Duodenal mucosa (tissue), 2 donors: ENCODE measurements at regions not wholly inside any gene's neighbourhood (a gene's known extent, or its start where the extent isn't known, plus 50 kb on each side); places are given as distances from the start of the nearest gene placed in this dataset.

Experiments
- H3K27ac ChIP-seq: one replicate; pipeline ENCODE4 v1.7.0; 2013; ENCODE audit warnings: low read depth, low read length
- H3K27me3 ChIP-seq, 2 donors: one replicate each; pipeline ENCODE4 v1.7.0; 2013; ENCODE audit warnings: low read length in 2 of 2, control low read depth in 1 of 2; ENCODE audit not compliant: insufficient read depth in 2 of 2, control insufficient read depth in 1 of 2
- H3K36me3 ChIP-seq, 2 donors: one replicate each; pipeline ENCODE4 v1.7.0; 2013; ENCODE audit warnings: low read length in 2 of 2, control low read depth in 1 of 2; ENCODE audit not compliant: insufficient read depth in 2 of 2, control insufficient read depth in 1 of 2
- H3K4me1 ChIP-seq, 2 donors: one replicate each; pipeline ENCODE4 v1.7.0; 2013; ENCODE audit warnings: low read length in 2 of 2, control low read depth in 1 of 2; ENCODE audit not compliant: insufficient read depth in 2 of 2, control insufficient read depth in 1 of 2
- H3K4me3 ChIP-seq, 2 donors: one replicate each; pipeline ENCODE4 v1.7.0; 2013; ENCODE audit warnings: low read length in 2 of 2, low read depth in 1 of 2
- H3K9ac ChIP-seq, 2 donors: one replicate each; pipeline ENCODE4 v1.7.0; 2013; ENCODE audit warnings: low read length in 2 of 2, low read depth in 1 of 2
- H3K9me3 ChIP-seq, 2 donors: one replicate each; pipeline ENCODE4 v1.7.0; 2013; ENCODE audit warnings: low read length in 2 of 2, control low read depth in 1 of 2; ENCODE audit not compliant: control insufficient read depth in 1 of 2

DNA sequence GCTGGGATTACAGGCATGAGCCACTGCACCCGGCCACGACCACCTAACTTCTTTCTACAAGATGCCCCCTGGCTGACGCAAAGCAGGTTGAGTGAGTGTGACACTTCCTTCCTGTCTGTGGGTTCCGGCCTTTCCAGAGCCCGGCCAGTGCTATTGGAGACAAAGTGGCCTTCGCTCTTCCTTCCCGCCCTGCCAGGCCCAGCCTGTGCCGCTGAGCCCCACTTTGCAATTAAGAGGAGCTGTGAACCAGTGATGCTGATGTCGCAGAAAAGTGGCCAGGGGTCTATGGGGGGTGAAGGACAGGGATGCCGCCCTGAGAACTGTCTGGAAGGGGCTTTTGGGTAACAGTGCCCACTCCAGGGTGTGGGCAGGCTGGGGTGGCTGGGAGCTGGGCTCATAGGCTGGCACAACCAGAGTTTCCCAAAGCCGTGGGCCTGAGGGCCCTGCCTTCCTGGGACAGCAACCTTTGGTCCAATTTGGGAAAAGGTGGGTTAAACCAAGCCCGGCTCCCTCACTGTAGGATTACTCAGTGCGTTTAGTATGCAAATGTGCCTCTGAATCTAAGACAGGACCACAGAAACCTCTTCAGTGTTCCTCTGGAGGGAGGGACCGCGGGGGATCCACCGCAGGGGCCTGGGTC is 174.9 kb downstream of the SEC14L1 start:
- Histone ChIP-seq H3K9ac (no peak overlapping the region), H3K9me3 (no peaks in the 10 kb centered on the region), H3K4me3 (no peak overlapping the region), H3K4me1 (peaks cover 39 to 43% of the 10 kb centered on the region in 2 donors), H3K27me3 (no peaks in the 10 kb centered on the region), H3K27ac (no peak overlapping the region), H3K36me3 (peaks cover 0 to 5% of the 10 kb centered on the region in 2 donors)

DNA sequence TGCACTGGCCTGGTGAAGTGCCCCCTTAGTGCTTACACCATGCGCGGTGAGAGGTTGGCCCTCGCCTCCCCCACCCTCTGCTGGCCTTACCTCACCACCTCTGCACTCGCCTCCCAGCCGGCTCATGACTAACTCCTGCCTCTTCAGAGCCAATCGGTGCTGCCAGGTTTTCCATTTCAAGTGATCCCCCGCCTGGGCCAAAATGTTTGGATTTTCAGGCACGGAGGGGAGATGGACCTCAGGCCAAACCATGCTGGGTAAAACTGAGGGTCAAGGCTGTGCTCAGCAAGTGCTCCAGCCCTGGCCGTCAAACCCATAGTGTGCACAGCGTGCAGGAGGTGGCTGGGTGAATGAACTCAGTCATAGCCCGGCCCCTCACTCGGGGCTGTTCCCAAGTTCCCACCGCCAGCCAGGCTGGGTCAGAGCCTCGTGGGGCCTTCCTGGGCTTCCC is 175.4 kb downstream of the SEC14L1 start:
- Histone ChIP-seq H3K9me3 (no peaks in the 10 kb centered on the region), H3K27ac (no peak overlapping the region), H3K27me3 (no peaks in the 10 kb centered on the region), H3K4me1 (peaks cover 44 to 46% of the 10 kb centered on the region in 2 donors), H3K9ac (no peak overlapping the region), H3K36me3 (peaks cover 0 to 5% of the 10 kb centered on the region in 2 donors), H3K4me3 (no peak overlapping the region)

DNA sequence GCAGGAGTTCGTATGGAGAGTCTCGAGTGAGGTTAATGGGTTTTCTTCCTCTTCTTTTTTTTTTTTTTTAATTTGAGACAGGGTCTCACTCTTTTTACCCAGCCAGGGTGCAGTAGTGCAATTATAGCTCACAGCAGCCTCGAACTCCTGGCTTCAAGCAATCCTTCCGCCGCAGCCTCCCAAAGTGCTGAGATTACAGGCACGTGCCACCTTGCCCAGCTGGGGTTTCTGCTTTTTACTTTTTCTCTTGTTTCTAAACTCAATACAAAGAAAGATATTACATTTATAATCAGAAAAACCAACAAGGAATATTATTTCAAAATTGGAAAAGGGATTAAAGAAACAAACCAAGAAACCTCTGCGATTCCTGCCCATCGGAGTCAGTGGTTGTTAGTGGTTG is 175.9 kb downstream of the SEC14L1 start:
- Histone ChIP-seq H3K9me3 (no peaks in the 10 kb centered on the region), H3K4me3 (no peak overlapping the region), H3K9ac (no peak overlapping the region), H3K36me3 (peaks cover 0 to 5% of the 10 kb centered on the region in 2 donors), H3K4me1 (peaks cover 44% of the 10 kb centered on the region in 2 donors), H3K27me3 (no peaks in the 10 kb centered on the region), H3K27ac (no peak overlapping the region)

DNA sequence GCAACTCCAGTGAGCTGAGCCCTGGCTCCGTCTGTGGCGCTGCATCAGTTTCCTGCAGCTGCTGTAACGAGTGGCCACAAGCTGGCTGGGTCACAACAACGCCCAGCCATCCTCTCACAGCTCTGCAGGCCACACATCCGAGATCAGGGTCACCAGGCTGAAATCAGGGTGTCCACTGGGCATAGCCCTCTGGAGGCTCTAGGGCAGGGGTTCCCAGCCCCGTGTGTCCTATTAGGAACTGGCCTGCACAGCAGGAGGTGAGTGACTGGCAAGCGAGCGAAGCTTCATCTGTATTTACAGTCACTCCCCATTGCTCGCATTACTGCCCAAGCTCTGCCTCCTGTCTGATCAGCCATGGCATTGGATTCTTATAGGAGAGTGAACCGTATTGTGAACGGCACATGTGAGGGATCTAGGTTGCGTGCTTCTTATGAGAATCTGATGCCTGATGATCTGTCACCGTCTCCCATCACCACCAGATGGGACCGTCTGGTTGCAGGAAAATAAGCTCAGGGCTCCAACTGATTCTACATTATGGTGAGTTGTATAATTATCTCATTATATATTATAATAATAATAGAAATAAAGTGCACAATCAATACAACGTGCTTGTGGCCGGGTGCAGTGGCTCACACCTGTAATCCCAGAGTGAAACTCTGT is 176.5 kb downstream of the SEC14L1 start:
- no peak overlapping the region for H3K4me3 ChIP-seq
- no peak overlapping the region for H3K27ac ChIP-seq
- no peaks in the 10 kb centered on the region for H3K9me3 ChIP-seq
- H3K36me3 ChIP-seq = no peaks in the 10 kb centered on the region
- no peak overlapping the region for H3K9ac ChIP-seq
- H3K27me3 ChIP-seq = no peaks in the 10 kb centered on the region
- H3K4me1 ChIP-seq = peaks cover 44 to 46% of the 10 kb centered on the region in 2 donors

DNA sequence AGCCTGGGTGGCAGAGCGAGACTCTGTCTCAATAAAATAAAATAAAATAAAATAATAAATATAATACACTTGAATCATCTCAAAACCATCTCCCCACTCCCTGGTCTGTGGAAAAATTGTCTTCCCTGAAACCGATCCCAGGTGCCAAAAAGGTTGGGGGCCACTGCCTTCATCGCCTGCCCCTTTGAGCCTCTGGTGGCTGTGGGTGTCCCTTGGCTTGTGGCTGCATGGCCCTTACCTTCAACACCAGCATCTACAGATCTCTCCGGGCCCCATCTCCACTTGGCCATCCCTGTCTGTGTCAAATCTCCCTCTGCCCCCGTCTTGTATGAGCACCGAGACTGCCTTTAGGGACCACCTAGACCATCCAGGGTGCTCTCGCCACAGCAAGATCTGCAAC is 177.3 kb downstream of the SEC14L1 start:
- Histone ChIP-seq H3K27ac (no peak overlapping the region), H3K4me1 (peaks cover 49 to 50% of the 10 kb centered on the region in 2 donors), H3K4me3 (no peak overlapping the region), H3K9ac (no peak overlapping the region), H3K27me3 (no peaks in the 10 kb centered on the region), H3K9me3 (no peaks in the 10 kb centered on the region), H3K36me3 (no peaks in the 10 kb centered on the region)

DNA sequence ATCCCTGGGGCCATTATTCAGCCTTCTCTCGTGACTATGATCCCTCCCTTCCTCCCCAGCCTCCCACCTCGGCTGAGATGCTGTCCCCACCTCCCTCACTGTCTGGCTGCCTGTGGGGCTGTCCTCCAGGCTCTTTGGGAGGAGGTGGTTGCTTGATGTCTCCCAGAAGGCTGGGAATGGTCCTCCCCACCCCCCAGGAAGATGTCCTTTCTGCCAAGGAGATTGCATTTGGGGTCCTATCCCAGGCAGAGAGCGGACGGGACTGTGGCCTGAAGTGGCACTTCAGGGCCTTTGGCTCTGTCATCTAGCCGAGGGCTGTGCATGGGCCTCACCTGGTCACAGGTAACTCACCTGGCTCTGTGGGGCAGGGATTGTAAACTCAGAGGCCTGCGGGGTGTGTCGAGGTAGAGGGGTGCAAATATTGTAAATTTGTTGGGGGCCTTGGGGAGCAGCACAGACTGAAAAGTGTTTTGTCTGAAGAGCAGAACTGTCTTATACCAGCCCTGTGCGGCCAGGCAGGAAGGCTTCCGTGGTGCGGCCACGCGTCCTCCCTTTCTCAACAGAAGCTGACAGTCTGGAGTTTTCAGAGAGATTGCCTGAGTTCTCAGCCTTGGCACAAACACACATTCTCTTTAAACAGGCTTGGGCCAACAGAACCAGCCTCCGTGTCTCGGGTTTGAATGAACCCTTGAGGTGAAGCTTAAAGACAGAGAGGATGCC is 177.9 kb downstream of the SEC14L1 start:
- H3K9me3 ChIP-seq = no peaks in the 10 kb centered on the region
- peak overlapping the region; percentile 76 to 86 for H3K4me3 ChIP-seq
- H3K36me3 ChIP-seq = no peaks in the 10 kb centered on the region
- peak overlapping the region; percentile 78 to 82 for H3K9ac ChIP-seq
- peaks cover 50% of the 10 kb centered on the region in 2 donors for H3K4me1 ChIP-seq
- H3K27me3 ChIP-seq = no peaks in the 10 kb centered on the region
- peak overlapping the region; percentile 84 for H3K27ac ChIP-seq

DNA sequence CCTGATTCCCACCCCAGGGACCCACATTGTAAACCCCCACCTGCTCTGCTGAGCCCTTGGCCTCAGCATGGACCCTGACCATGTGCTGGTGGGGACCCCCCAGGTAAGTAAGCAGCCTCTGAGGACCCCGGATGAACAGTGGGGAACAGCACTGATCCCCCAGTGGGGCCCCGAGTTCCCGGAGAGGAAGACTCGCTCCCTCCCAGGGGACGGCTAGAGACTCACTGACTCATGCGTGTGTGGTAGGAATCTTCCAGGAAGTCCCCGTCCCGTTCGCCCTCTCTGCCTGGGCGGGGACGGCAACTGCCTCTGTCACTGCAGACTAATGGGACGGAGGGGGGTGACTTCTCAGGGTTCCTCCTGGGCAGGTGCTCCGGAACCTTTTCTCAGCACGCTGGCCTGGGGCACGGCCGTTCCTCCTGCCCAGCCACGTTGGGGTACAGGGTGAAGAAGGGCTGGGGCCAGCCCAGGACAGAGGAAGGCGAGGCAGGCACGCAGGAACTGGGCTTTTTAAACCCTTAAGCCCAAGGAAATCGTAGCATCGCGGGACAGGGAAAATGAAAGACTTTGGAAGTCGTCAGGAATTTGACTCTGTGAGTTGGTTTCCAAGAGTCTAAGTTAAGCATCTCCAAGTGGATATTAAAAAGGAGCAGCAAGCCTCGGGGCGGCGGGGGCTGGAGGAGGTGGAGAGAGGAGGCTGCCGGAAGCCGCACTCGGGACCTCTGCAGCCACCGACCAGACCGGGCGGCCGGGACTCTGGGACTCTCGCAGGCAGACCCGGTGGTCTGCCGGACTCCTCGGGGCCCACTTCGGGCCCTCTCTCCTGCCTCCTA is 178.7 kb downstream of the SEC14L1 start:
- H3K27me3 ChIP-seq = no peaks in the 10 kb centered on the region
- no peaks in the 10 kb centered on the region for H3K36me3 ChIP-seq
- H3K4me1 ChIP-seq = peaks cover 58% of the 10 kb centered on the region in 2 donors
- peak overlapping the region; percentile 76 to 86 for H3K4me3 ChIP-seq
- H3K9ac ChIP-seq = peak overlapping the region; percentile 78 to 82
- no peaks in the 10 kb centered on the region for H3K9me3 ChIP-seq
- H3K27ac ChIP-seq = peak overlapping the region; percentile 84

DNA sequence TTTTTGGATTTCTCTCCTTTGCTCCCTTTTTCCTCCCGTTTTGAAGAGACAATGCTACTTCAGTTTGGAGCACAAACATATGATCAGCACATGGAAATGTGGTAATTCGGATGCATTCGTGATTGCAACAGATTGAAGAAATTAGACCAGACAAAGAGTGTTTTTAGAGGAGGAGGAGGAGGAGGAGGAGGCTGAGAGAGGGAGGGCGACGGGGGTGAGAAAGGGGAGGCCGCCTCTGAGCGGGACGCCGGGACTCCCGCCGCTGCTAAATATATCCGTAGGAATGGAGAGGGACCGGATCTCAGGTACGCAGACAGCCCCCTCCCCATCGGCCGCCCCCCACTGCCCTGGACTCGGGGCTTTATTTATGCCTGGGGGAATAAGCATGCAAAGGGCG is 179.3 kb downstream of the SEC14L1 start:
- Histone ChIP-seq H3K36me3 (no peaks in the 10 kb centered on the region), H3K9me3 (no peaks in the 10 kb centered on the region), H3K4me1 (peaks cover 64% of the 10 kb centered on the region in 2 donors), H3K27me3 (no peaks in the 10 kb centered on the region), H3K4me3 (peak overlapping the region; percentile 76 to 86), H3K9ac (peak overlapping the region; percentile 78 to 82), H3K27ac (peak overlapping the region; percentile 84)

DNA sequence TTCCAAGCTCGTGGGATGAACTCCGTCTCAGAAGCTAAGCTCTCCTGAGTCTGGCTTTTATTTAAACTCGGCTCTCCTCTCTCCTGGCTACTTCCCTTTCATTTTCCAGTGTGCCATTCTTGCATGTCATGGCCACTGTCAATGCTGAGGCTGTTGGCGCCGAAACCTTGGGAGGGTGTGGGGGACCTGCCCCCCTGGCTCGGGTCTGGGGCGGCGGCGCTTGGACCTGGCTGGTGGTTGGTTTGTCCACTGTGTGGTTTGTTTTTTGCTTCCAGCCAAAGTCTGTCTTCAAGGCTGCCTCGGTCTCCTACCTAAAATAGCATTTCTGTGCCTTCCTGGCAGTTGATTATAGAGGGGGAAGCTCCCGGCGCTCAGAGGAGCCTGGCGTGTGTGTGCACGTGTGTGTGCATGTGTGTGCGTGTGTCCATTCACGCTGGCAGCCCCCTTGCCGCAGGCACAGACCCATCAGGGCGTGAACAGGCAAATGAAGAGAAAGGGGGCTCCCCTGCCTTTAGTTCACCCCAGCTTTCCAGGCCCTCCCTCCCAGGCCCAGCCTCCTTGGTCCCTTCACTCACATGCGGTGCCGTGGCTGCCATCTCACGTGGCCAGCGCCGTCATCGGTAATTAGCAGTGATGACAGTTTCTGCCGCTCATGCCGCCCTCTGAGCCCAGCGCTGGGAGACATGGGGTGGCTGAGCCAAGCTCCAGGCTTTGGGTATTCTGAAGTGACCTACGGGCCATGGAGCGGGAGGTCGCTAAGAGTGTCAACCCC is 179.9 kb downstream of the SEC14L1 start:
- Histone ChIP-seq H3K4me3 (peak overlapping the region; percentile 76 to 86), H3K9me3 (no peaks in the 10 kb centered on the region), H3K9ac (peak overlapping the region; percentile 78 to 82), H3K27me3 (no peaks in the 10 kb centered on the region), H3K27ac (no peak overlapping the region), H3K4me1 (peaks cover 66 to 70% of the 10 kb centered on the region in 2 donors), H3K36me3 (no peaks in the 10 kb centered on the region)
